Astrocyte (in vitro differentiated cells and primary cell): ENCODE measurements at regions not wholly inside any gene's neighbourhood (a gene's known extent, or its start where the extent isn't known, plus 50 kb on each side); places are given as distances from the start of the nearest gene placed in this dataset.

ENCODE experiments used
- EZH2 ChIP-seq: IDR thresholded peaks from 2 replicates; pipeline ENCODE4 v1.6.1; 2012; ENCODE audit warnings: mild to moderate bottlenecking, low read length, inconsistent platforms; ENCODE audit not compliant: insufficient read depth
- TF ChIP-seq, protein P1 (sequence below): IDR thresholded peaks from 2 replicates; pipeline ENCODE4 v1.5.1; 2011; ENCODE audit warnings: low read depth, mild to moderate bottlenecking, inconsistent platforms, low read length, moderate library complexity; ENCODE audit not compliant: insufficient read depth

DNA sequence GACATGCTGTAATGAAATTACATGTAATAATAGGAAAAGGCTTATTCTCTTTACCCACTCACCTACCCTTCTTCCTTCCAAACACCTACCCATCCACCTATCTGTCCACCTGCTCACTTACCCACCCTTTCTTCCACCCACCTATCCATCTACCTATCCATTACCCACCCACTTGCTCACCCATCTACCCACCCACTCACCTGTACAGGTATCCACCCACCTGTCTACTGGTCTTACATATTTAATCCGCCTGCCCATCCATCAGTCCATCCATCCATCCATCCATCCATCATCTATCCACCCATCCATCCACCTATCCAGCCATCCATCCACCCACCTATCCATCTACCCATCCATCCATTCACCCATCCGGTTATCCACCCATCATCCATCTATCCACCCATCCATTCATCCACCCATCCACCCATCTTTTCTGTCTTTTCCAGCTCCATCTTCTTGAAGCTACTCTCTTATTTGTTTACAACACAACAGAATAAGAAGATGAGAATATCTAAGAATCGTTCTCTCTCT lies 133.3 kb upstream of the STX18 start:
- TF ChIP-seq, protein P1, sequence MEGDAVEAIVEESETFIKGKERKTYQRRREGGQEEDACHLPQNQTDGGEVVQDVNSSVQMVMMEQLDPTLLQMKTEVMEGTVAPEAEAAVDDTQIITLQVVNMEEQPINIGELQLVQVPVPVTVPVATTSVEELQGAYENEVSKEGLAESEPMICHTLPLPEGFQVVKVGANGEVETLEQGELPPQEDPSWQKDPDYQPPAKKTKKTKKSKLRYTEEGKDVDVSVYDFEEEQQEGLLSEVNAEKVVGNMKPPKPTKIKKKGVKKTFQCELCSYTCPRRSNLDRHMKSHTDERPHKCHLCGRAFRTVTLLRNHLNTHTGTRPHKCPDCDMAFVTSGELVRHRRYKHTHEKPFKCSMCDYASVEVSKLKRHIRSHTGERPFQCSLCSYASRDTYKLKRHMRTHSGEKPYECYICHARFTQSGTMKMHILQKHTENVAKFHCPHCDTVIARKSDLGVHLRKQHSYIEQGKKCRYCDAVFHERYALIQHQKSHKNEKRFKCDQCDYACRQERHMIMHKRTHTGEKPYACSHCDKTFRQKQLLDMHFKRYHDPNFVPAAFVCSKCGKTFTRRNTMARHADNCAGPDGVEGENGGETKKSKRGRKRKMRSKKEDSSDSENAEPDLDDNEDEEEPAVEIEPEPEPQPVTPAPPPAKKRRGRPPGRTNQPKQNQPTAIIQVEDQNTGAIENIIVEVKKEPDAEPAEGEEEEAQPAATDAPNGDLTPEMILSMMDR = no peak
- TF ChIP-seq EZH2 = no peak
